GM23338 (cell line): ENCODE measurements at regions not wholly inside any gene's neighbourhood (a gene's known extent, or its start where the extent isn't known, plus 50 kb on each side); places are given as distances from the start of the nearest gene placed in this dataset.

Experiments used
- CREB1 ChIP-seq: fragments of 250-450 bp; sonication (Bioruptor Pico); IDR thresholded peaks from 2 replicates; pipeline ENCODE4 v1.5.0; 2020; ENCODE audit warnings: low read depth, mild to moderate bottlenecking, moderate library complexity
- ETS1 ChIP-seq: IDR thresholded peaks from 2 replicates; pipeline ENCODE4 v1.6.1; 2016; ENCODE audit warnings: antibody characterized with exemption
- EZH2 ChIP-seq: fragments of 200-600 bp; sonication (generic); IDR thresholded peaks from one replicate; pipeline ENCODE4 v1.8.0; 2017; ENCODE audit warnings: antibody characterized with exemption, mild to moderate bottlenecking, low read depth; ENCODE audit not compliant: unreplicated experiment
- EZH2phosphoT487 ChIP-seq: fragments of 200-600 bp; sonication (generic); IDR thresholded peaks from one replicate; pipeline ENCODE4 v1.8.1; 2018; ENCODE audit warnings: antibody characterized with exemption; ENCODE audit not compliant: unreplicated experiment
- JUNB ChIP-seq: IDR thresholded peaks from one replicate; pipeline ENCODE4 v1.6.1; 2016; ENCODE audit warnings: antibody characterized with exemption; ENCODE audit not compliant: unreplicated experiment
- NANOG ChIP-seq: IDR thresholded peaks from 2 replicates; pipeline ENCODE4 v1.6.1; 2016; ENCODE audit warnings: antibody characterized with exemption, borderline replicate concordance
- POLR2AphosphoS5 ChIP-seq: IDR thresholded peaks from 2 replicates; pipeline ENCODE4 v1.6.1; 2016; ENCODE audit warnings: antibody characterized with exemption, low read depth
- REST ChIP-seq: IDR thresholded peaks from one replicate; pipeline ENCODE4 v1.6.1; 2018; ENCODE audit warnings: antibody characterized with exemption; ENCODE audit not compliant: unreplicated experiment
- STAT1 ChIP-seq: IDR thresholded peaks from one replicate; pipeline ENCODE4 v1.6.1; 2016; ENCODE audit warnings: antibody characterized with exemption; ENCODE audit not compliant: unreplicated experiment
- ZNF114 ChIP-seq: fragments of 250-450 bp; sonication (Bioruptor Pico); IDR thresholded peaks from 2 replicates; pipeline ENCODE4 v1.5.0; 2020; ENCODE audit warnings: mild to moderate bottlenecking, moderate library complexity
- ZNF331 ChIP-seq: fragments of 250-450 bp; sonication (Bioruptor Pico); IDR thresholded peaks from 2 replicates; pipeline ENCODE4 v1.5.0; 2020; ENCODE audit warnings: low read depth, mild to moderate bottlenecking, moderate library complexity
- TF ChIP-seq, protein P1 (sequence below), 2 experiments: fragments of 200-600 bp in 1 of 2; sonication (generic) in 1 of 2; conservative IDR thresholded peaks; 2 replicates each; pipeline versions ENCODE4 v1.5.1 to v1.6.1; 2016 to 2017; ENCODE audit warnings: antibody characterized with exemption in 2 of 2, low read depth in 2 of 2, mild to moderate bottlenecking in 2 of 2, moderate library complexity in 1 of 2

DNA sequence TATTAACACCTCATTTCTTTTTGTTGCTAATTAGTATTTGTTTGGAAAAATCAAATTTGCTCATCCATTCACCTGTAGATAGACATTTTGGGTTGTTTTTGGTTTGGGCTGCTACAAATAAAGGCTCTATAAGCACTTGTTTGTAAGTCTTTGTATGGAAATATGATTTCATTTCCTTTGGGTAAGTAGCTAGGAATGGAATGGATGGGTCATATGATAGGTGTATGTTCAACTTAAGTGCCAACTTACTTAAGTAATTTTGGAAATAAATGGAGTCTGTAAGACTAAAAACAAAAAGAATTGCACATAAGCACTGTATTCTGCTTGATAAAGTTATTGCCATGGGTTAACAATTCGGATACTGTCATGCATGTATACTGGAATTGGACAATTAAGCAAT is 157.7 kb upstream of the NAMPT start:
- TF ChIP-seq, protein P1, sequence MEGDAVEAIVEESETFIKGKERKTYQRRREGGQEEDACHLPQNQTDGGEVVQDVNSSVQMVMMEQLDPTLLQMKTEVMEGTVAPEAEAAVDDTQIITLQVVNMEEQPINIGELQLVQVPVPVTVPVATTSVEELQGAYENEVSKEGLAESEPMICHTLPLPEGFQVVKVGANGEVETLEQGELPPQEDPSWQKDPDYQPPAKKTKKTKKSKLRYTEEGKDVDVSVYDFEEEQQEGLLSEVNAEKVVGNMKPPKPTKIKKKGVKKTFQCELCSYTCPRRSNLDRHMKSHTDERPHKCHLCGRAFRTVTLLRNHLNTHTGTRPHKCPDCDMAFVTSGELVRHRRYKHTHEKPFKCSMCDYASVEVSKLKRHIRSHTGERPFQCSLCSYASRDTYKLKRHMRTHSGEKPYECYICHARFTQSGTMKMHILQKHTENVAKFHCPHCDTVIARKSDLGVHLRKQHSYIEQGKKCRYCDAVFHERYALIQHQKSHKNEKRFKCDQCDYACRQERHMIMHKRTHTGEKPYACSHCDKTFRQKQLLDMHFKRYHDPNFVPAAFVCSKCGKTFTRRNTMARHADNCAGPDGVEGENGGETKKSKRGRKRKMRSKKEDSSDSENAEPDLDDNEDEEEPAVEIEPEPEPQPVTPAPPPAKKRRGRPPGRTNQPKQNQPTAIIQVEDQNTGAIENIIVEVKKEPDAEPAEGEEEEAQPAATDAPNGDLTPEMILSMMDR (conservative IDR thresholded peaks at IDR 0.05; ENCODE audit: low read depth in 2 of 2) = no peak
- TF ChIP-seq POLR2AphosphoS5 (no peak), REST (no peak), EZH2phosphoT487 (no peak), CREB1 (CRISPR knock-in tag) (no peak), ZNF331 (CRISPR knock-in tag) (no peak), ZNF114 (no peak), EZH2 (no peak), NANOG (no peak), JUNB (no peak), ETS1 (no peak), STAT1 (no peak)
